GM12878 (cell line): ENCODE measurements at regions not wholly inside any gene's neighbourhood (a gene's known extent, or its start where the extent isn't known, plus 50 kb on each side); places are given as distances from the start of the nearest gene placed in this dataset.

Experiments
- CBFB ChIP-seq: IDR thresholded peaks from 2 replicates; pipeline ENCODE4 v1.6.1; 2016; ENCODE audit warnings: antibody characterized with exemption, low read depth
- EP300 ChIP-seq, 2 experiments: fragments of 150-350 bp in 1 of 2; IDR thresholded peaks; 2 replicates each; pipeline ENCODE4 v1.6.1; 2011 to 2012; ENCODE audit warnings: low read depth in 2 of 2, low read length in 2 of 2, borderline replicate concordance in 1 of 2, improper control_type of control experiment in 1 of 2, inconsistent platforms in 1 of 2; ENCODE audit not compliant: control insufficient read depth in 1 of 2
- EZH2 ChIP-seq: IDR thresholded peaks from 2 replicates; pipeline ENCODE4 v1.6.1; 2012; ENCODE audit warnings: low read depth, mild to moderate bottlenecking, control low read depth, inconsistent platforms, low read length, borderline replicate concordance; ENCODE audit not compliant: control insufficient read depth
- GABPA ChIP-seq: IDR thresholded peaks from 2 replicates; pipeline ENCODE4 v1.6.1; 2014; ENCODE audit warnings: antibody characterized with exemption, low read depth, mild to moderate bottlenecking, inconsistent platforms
- NFYB ChIP-seq: IDR thresholded peaks from 2 replicates; pipeline ENCODE4 v1.6.1; 2011; ENCODE audit warnings: low read depth, mild to moderate bottlenecking, low read length, improper control_type of control experiment, moderate library complexity; ENCODE audit not compliant: insufficient read depth
- POLR2A ChIP-seq: IDR thresholded peaks from 2 replicates; pipeline ENCODE4 v1.6.1; 2011; ENCODE audit warnings: low read depth, mild to moderate bottlenecking, low read length
- POLR2AphosphoS5 ChIP-seq: IDR thresholded peaks from 2 replicates; pipeline ENCODE4 v1.6.1; 2011; ENCODE audit warnings: mild to moderate bottlenecking, low read length, inconsistent platforms
- SIX5 ChIP-seq: IDR thresholded peaks from 2 replicates; pipeline ENCODE4 v1.6.1; 2011; ENCODE audit warnings: mild to moderate bottlenecking, low read depth, low read length, moderate library complexity; ENCODE audit not compliant: severe bottlenecking
- SP1 ChIP-seq: IDR thresholded peaks from one replicate; pipeline ENCODE4 v1.6.1; 2011; ENCODE audit warnings: low read depth, low read length
- SREBF1 ChIP-seq: IDR thresholded peaks from 2 replicates; pipeline ENCODE4 v1.6.1; 2012; ENCODE audit warnings: mild to moderate bottlenecking, low read length
- TF ChIP-seq, protein P1 (sequence below), 3 experiments: IDR thresholded peaks in 2 of 3; conservative IDR thresholded peaks in 1 of 3; 2 replicates each; pipeline ENCODE4 v1.5.1; 2011; ENCODE audit warnings: low read depth in 3 of 3, low read length in 3 of 3, mild to moderate bottlenecking in 3 of 3, control low read depth in 2 of 3, moderate library complexity in 2 of 3, inconsistent platforms in 1 of 3, mixed read lengths in 1 of 3; ENCODE audit not compliant: control insufficient read depth in 2 of 3, insufficient read depth in 1 of 3; ENCODE audit errors: extremely low read depth in 1 of 3

DNA sequence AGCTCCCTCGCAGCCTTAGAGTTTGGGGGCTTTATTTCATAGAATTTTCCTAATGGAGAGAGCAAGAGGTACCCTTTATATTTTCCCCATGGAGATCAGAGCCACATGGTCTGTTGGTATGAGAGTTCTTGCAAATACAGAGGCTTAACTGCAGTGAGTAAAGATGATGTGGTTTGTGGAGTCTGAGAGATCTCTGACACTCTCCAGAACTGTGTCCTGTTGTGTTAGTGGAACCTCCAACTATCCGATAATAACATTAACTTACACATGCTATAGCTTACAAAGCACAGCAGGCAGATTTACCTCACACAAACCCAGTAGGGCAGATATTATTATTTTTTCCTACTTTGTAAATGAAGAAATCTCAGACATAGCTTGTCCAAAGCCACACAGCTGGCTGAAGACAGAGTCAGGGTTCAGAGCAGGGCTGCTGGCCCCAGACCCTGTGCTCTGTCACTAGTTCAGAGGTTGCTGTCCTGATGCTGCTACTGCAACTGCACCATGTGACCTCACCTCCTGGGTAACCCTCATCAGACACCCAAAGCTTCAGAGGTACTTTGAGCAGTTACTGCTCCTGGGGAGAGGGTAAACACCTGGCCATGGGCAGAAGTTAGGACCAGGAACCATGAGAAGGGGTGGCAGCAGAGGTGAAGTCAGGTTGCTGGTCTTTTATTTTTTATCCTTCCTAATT is 384.8 kb upstream of the PROX1 start:
- no peak for TF ChIP-seq GABPA
- TF ChIP-seq EP300 (IDR thresholded peaks at IDR 0.05; ENCODE audit: borderline replicate concordance in 1 of 2, control insufficient read depth in 1 of 2, low read depth in 2 of 2, low read length in 2 of 2) = no peak
- TF ChIP-seq NFYB = no peak
- TF ChIP-seq EZH2 = no peak
- TF ChIP-seq SP1 = no peak
- TF ChIP-seq, protein P1, sequence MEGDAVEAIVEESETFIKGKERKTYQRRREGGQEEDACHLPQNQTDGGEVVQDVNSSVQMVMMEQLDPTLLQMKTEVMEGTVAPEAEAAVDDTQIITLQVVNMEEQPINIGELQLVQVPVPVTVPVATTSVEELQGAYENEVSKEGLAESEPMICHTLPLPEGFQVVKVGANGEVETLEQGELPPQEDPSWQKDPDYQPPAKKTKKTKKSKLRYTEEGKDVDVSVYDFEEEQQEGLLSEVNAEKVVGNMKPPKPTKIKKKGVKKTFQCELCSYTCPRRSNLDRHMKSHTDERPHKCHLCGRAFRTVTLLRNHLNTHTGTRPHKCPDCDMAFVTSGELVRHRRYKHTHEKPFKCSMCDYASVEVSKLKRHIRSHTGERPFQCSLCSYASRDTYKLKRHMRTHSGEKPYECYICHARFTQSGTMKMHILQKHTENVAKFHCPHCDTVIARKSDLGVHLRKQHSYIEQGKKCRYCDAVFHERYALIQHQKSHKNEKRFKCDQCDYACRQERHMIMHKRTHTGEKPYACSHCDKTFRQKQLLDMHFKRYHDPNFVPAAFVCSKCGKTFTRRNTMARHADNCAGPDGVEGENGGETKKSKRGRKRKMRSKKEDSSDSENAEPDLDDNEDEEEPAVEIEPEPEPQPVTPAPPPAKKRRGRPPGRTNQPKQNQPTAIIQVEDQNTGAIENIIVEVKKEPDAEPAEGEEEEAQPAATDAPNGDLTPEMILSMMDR (IDR thresholded peaks at IDR 0.05 in 2 of 3, conservative IDR thresholded peaks at IDR 0.05 in 1 of 3; ENCODE audit: control insufficient read depth in 2 of 3, extremely low read depth in 1 of 3, insufficient read depth in 1 of 3, low read depth in 3 of 3, low read length in 3 of 3) = no peak
- no peak for TF ChIP-seq SREBF1
- TF ChIP-seq SIX5 = no peak
- TF ChIP-seq POLR2AphosphoS5 = no peak
- TF ChIP-seq POLR2A = no peak
- no peak for TF ChIP-seq CBFB
